Kidney epithelial cell (primary cell): ENCODE measurements at regions not wholly inside any gene's neighbourhood (a gene's known extent, or its start where the extent isn't known, plus 50 kb on each side); places are given as distances from the start of the nearest gene placed in this dataset.

Experiments used
- DNase-seq: peaks from one replicate; pipeline ENCODE4 v3.0.0-alpha.2; 2010; ENCODE audit warnings: low read depth
- H3K27me3 ChIP-seq: 2 replicates; pipeline ENCODE4 v1.6.0; 2011; ENCODE audit warnings: low read length; ENCODE audit not compliant: control insufficient read depth, insufficient read depth
- H3K36me3 ChIP-seq: 2 replicates; pipeline ENCODE4 v1.5.1; 2011; ENCODE audit warnings: low read length; ENCODE audit not compliant: control insufficient read depth, insufficient read depth
- H3K4me3 ChIP-seq: 2 replicates; pipeline ENCODE4 v1.5.1; 2011; ENCODE audit warnings: low read depth, mild to moderate bottlenecking, control low read depth, low read length
- CTCF ChIP-seq: IDR thresholded peaks from 2 replicates; pipeline ENCODE4 v1.5.1; 2011; ENCODE audit warnings: mild to moderate bottlenecking, moderate library complexity, low read length, control low read depth, inconsistent platforms; ENCODE audit not compliant: insufficient read depth, poor library complexity, severe bottlenecking

GRCh38 chr2:105950521-105951383 lies 206.0 kb downstream of the NCK2 start:
- TF ChIP-seq CTCF: no peak
- Histone ChIP-seq H3K27me3 (peaks cover 2% of the 10 kb centered on the region), H3K36me3 (no peaks in the 10 kb centered on the region), H3K4me3 (no peak overlapping the region)
- no peak for DNase-seq

GRCh38 chr2:105943977-105944376 lies 199.3 kb downstream of the NCK2 start:
- TF ChIP-seq CTCF: no peak
- DNase-seq: no peak
- Histone ChIP-seq H3K4me3 (no peak overlapping the region), H3K36me3 (no peaks in the 10 kb centered on the region), H3K27me3 (peaks cover 2% of the 10 kb centered on the region)
